Neural cell (in vitro differentiated cells): ENCODE measurements at regions not wholly inside any gene's neighbourhood (a gene's known extent, or its start where the extent isn't known, plus 50 kb on each side); places are given as distances from the start of the nearest gene placed in this dataset.

Experiments used
- H2AFZ ChIP-seq: fragments of 200-600, 300-800 bp; sonication (generic), shearing (Covaris generic); 2 replicates; pipeline ENCODE4 v1.6.0; 2014; ENCODE audit warnings: low read depth, mild to moderate bottlenecking, antibody characterized with exemption, low read length, moderate library complexity
- H3F3A ChIP-seq: fragments of 200-600 bp; shearing (Covaris generic); 2 replicates; pipeline ENCODE4 v1.6.1; 2016; ENCODE audit warnings: mild to moderate bottlenecking, moderate library complexity, mixed read lengths, antibody characterized with exemption, low read length; ENCODE audit not compliant: insufficient read depth, poor library complexity, severe bottlenecking
- H3K27ac ChIP-seq: fragments of 200-600, 300-800 bp; sonication (generic), shearing (Covaris generic); 2 replicates; pipeline ENCODE4 v1.5.1; 2014; ENCODE audit warnings: mild to moderate bottlenecking, low read length, moderate library complexity
- H3K27me3 ChIP-seq: fragments of 300-800, 200-600 bp; sonication (generic), shearing (Covaris generic); 2 replicates; pipeline ENCODE4 v1.6.0; 2014; ENCODE audit warnings: mild to moderate bottlenecking, low read depth, low read length, moderate library complexity; ENCODE audit not compliant: insufficient read depth
- H3K36me3 ChIP-seq: fragments of 300-800, 200-600 bp; sonication (generic), shearing (Covaris generic); 2 replicates; pipeline ENCODE4 v1.5.1; 2014; ENCODE audit warnings: mild to moderate bottlenecking, antibody characterized with exemption, low read length, moderate library complexity; ENCODE audit not compliant: insufficient read depth
- H3K4me2 ChIP-seq: fragments of 300-800, 200-600 bp; sonication (generic), shearing (Covaris generic); 2 replicates; pipeline ENCODE4 v1.6.0; 2014; ENCODE audit warnings: mild to moderate bottlenecking, low read length
- H3K4me3 ChIP-seq: fragments of 300-800, 200-600 bp; sonication (generic), shearing (Covaris generic); 2 replicates; pipeline ENCODE4 v1.5.1; 2014; ENCODE audit warnings: mild to moderate bottlenecking, low read length, moderate library complexity
- H3K79me2 ChIP-seq: fragments of 200-600 bp; shearing (Covaris generic); replicated peaks from 2 replicates; pipeline ENCODE4 v1.6.0; 2014; ENCODE audit warnings: mild to moderate bottlenecking, low read length, moderate library complexity; ENCODE audit not compliant: insufficient read depth
- H3K9ac ChIP-seq: fragments of 300-800, 200-600 bp; sonication (generic), shearing (Covaris generic); 2 replicates; pipeline ENCODE4 v1.6.1; 2016; ENCODE audit warnings: mild to moderate bottlenecking, low read length, mixed read lengths
- H3K9me2 ChIP-seq: fragments of 200-600 bp; shearing (Covaris generic); 2 replicates; pipeline ENCODE4 v1.6.1; 2016; ENCODE audit warnings: mild to moderate bottlenecking, low read length, mixed read lengths; ENCODE audit not compliant: insufficient read depth
- H3K9me3 ChIP-seq: fragments of 200-600, 300-800 bp; sonication (generic), shearing (Covaris generic); 2 replicates; pipeline ENCODE4 v1.6.1; 2016; ENCODE audit warnings: mild to moderate bottlenecking, mixed run types, low read length, moderate library complexity, mixed read lengths
- H4K20me1 ChIP-seq: fragments of 200-600 bp; shearing (Covaris generic); 2 replicates; pipeline ENCODE4 v1.6.1; 2016; ENCODE audit warnings: mild to moderate bottlenecking, mixed run types; ENCODE audit not compliant: insufficient read depth
- EP300 ChIP-seq: fragments of 450-650 bp; conservative IDR thresholded peaks from 2 replicates; pipeline ENCODE4 v1.6.1; 2014; ENCODE audit warnings: antibody characterized with exemption, mild to moderate bottlenecking, moderate library complexity; ENCODE audit not compliant: poor library complexity, severe bottlenecking
- EZH2 ChIP-seq: fragments of 200-600, 300-800 bp; shearing (Covaris generic), sonication (generic); IDR thresholded peaks from 2 replicates; pipeline ENCODE4 v1.6.1; 2014; ENCODE audit warnings: antibody characterized with exemption, low read length, borderline replicate concordance, mild to moderate bottlenecking; ENCODE audit not compliant: insufficient read depth, poor library complexity, severe bottlenecking
- MXI1 ChIP-seq: fragments of 450-650 bp; conservative IDR thresholded peaks from 2 replicates; pipeline ENCODE4 v1.6.1; 2014; ENCODE audit warnings: antibody characterized with exemption, mild to moderate bottlenecking; ENCODE audit not compliant: poor library complexity, severe bottlenecking
- POLR2AphosphoS5 ChIP-seq: IDR thresholded peaks from 2 replicates; pipeline ENCODE4 v1.6.1; 2012
- RAD21 ChIP-seq: fragments of 450-650 bp; conservative IDR thresholded peaks from 2 replicates; pipeline ENCODE4 v1.6.1; 2014; ENCODE audit warnings: antibody characterized with exemption, mild to moderate bottlenecking, moderate library complexity
- REST ChIP-seq: IDR thresholded peaks from 2 replicates; pipeline ENCODE4 v1.6.1; 2012; ENCODE audit warnings: borderline replicate concordance
- SMC3 ChIP-seq: fragments of 450-650 bp; conservative IDR thresholded peaks from 2 replicates; pipeline ENCODE4 v1.6.1; 2014; ENCODE audit warnings: antibody characterized with exemption, mild to moderate bottlenecking, moderate library complexity; ENCODE audit not compliant: poor library complexity
- TAF1 ChIP-seq: IDR thresholded peaks from 2 replicates; pipeline ENCODE4 v1.6.1; 2012; ENCODE audit warnings: low read depth
- TF ChIP-seq, protein P1 (sequence below): fragments of 450-650 bp; IDR thresholded peaks from 2 replicates; pipeline ENCODE4 v1.5.1; 2014; ENCODE audit warnings: antibody characterized with exemption, mild to moderate bottlenecking, moderate library complexity; ENCODE audit not compliant: poor library complexity, severe bottlenecking

GRCh38 chr5:67917561-67917960 lies 298.0 kb upstream of the PIK3R1 start:
- Histone ChIP-seq H3K4me3 (no peak overlapping the region), H3F3A (no peaks in the 10 kb centered on the region), H3K27me3 (no peaks in the 10 kb centered on the region), H3K9me3 (no peaks in the 10 kb centered on the region), H3K27ac (no peak overlapping the region), H3K9ac (no peak overlapping the region), H3K9me2 (no peaks in the 10 kb centered on the region), H3K79me2 (no peaks in the 10 kb centered on the region), H2AFZ (no peak overlapping the region), H3K4me2 (no peak overlapping the region), H3K36me3 (no peaks in the 10 kb centered on the region), H4K20me1 (no peaks in the 10 kb centered on the region)
- TF ChIP-seq REST (no peak), SMC3 (no peak), EZH2 (no peak), TAF1 (no peak), EP300 (no peak), POLR2AphosphoS5 (no peak), MXI1 (no peak), RAD21 (no peak)
- TF ChIP-seq, protein P1, sequence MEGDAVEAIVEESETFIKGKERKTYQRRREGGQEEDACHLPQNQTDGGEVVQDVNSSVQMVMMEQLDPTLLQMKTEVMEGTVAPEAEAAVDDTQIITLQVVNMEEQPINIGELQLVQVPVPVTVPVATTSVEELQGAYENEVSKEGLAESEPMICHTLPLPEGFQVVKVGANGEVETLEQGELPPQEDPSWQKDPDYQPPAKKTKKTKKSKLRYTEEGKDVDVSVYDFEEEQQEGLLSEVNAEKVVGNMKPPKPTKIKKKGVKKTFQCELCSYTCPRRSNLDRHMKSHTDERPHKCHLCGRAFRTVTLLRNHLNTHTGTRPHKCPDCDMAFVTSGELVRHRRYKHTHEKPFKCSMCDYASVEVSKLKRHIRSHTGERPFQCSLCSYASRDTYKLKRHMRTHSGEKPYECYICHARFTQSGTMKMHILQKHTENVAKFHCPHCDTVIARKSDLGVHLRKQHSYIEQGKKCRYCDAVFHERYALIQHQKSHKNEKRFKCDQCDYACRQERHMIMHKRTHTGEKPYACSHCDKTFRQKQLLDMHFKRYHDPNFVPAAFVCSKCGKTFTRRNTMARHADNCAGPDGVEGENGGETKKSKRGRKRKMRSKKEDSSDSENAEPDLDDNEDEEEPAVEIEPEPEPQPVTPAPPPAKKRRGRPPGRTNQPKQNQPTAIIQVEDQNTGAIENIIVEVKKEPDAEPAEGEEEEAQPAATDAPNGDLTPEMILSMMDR = no peak

DNA sequence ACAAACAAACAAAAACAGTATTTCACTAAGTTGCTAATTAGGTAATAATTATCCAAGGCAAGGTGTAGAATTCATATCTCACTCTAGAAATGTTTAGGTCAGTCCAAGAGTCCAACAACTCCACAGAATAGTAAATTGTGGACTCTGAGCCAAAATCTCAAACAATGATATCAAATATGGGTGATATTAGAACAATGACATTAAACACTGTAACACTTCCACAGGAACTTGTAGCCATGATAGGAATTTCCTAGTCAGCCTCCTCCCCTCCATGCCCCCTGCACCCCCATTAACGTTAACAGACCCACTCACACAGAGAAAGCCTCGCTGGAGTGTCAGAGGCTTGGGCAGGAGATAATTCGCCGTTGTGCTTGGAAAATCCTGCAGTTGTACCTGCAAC lies 305.0 kb upstream of the PIK3R1 start:
- Histone ChIP-seq H3K27ac (no peak overlapping the region), H3K79me2 (no peaks in the 10 kb centered on the region), H3F3A (no peaks in the 10 kb centered on the region), H3K4me2 (no peak overlapping the region), H4K20me1 (no peaks in the 10 kb centered on the region), H3K9ac (no peak overlapping the region), H3K9me2 (no peaks in the 10 kb centered on the region), H3K27me3 (no peaks in the 10 kb centered on the region), H3K4me3 (no peak overlapping the region), H3K9me3 (no peaks in the 10 kb centered on the region), H2AFZ (no peak overlapping the region), H3K36me3 (no peaks in the 10 kb centered on the region)
- TF ChIP-seq TAF1 (no peak), POLR2AphosphoS5 (no peak), EP300 (no peak), RAD21 (no peak), MXI1 (no peak), REST (no peak), EZH2 (no peak), SMC3 (no peak)
- TF ChIP-seq, protein P1 = no peak
